ENCODE measurements at regions not wholly inside any gene's neighbourhood (a gene's known extent, or its start where the extent isn't known, plus 50 kb on each side); places are given as distances from the start of the nearest gene placed in this dataset.

DNA sequence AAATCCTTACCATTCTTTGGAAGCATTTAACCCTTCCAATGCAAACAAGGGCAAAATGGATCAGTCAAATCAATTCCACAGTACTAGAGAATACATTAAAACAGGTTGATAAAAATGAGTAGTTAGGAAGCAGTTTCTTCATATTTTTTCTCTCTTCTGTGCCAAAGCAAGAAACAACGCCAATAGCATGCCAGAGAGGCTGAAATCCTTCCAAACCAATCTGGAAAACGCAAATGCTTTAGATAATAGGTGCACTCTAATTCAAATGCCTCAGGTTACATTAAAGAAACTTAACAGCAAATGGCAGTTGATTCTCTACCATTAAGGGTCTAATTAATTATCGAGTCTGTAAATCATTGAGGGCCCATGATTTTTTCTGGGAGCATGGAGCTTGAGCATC lies 755.2 kb downstream of the C6orf118 start:
- H3K9me3 ChIP-seq = no peaks in the 10 kb centered on the region
- TF ChIP-seq, protein P1, sequence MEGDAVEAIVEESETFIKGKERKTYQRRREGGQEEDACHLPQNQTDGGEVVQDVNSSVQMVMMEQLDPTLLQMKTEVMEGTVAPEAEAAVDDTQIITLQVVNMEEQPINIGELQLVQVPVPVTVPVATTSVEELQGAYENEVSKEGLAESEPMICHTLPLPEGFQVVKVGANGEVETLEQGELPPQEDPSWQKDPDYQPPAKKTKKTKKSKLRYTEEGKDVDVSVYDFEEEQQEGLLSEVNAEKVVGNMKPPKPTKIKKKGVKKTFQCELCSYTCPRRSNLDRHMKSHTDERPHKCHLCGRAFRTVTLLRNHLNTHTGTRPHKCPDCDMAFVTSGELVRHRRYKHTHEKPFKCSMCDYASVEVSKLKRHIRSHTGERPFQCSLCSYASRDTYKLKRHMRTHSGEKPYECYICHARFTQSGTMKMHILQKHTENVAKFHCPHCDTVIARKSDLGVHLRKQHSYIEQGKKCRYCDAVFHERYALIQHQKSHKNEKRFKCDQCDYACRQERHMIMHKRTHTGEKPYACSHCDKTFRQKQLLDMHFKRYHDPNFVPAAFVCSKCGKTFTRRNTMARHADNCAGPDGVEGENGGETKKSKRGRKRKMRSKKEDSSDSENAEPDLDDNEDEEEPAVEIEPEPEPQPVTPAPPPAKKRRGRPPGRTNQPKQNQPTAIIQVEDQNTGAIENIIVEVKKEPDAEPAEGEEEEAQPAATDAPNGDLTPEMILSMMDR (IDR thresholded peaks at IDR 0.05) = no peak
- TF ChIP-seq EP300 (IDR thresholded peaks at IDR 0.05) (no peak), POLR2A (IDR thresholded peaks at IDR 0.05) (no peak), POLR2AphosphoS5 (IDR thresholded peaks at IDR 0.05) (no peak)
- no peak overlapping the region for H3K27ac ChIP-seq
- no peaks in the 10 kb centered on the region for H3K27me3 ChIP-seq
- no peak overlapping the region for H3K4me3 ChIP-seq
- WGBS, 2 donors (ENCODE audit: low coverage in 1 of 2) = 72 to 80% methylated on average over 2 to 3 of the region's 3 CpGs
- no peaks in the 10 kb centered on the region for H3K36me3 ChIP-seq
- no peak for ATAC-seq
- H3K4me1 ChIP-seq = no peaks in the 10 kb centered on the region

DNA sequence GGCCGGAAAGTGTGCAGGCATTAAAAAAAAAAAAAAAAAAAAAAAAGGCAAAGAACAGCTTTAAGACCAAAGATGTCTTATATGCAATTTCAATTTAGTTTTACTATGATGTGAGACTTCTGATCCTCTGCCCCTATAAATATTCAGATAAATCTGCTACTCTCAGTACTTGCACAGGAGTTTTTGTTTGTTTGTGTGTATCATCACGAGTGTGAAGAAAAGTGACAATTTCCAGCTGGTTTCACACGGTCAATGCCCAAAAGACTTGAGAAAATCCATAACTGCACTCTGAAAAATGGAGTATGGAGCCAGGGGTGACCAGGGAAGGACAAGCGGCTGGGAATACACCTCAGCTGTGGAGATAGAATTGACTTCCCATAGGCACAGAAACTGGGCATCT lies 757.7 kb downstream of the C6orf118 start:
- WGBS, 2 donors (ENCODE audit: low coverage in 1 of 2) = 51 to 61% methylated on average over 2 to 3 of the region's 4 CpGs
- Histone ChIP-seq H3K27ac (no peak overlapping the region), H3K27me3 (no peaks in the 10 kb centered on the region), H3K36me3 (no peaks in the 10 kb centered on the region), H3K4me3 (no peak overlapping the region), H3K4me1 (no peaks in the 10 kb centered on the region), H3K9me3 (no peaks in the 10 kb centered on the region)
- no peak for ATAC-seq
- no peak for TF ChIP-seq EP300 (IDR thresholded peaks at IDR 0.05)
- TF ChIP-seq POLR2A (IDR thresholded peaks at IDR 0.05) = no peak
- TF ChIP-seq, protein P1 (IDR thresholded peaks at IDR 0.05) = no peak
- TF ChIP-seq POLR2AphosphoS5 (IDR thresholded peaks at IDR 0.05) = no peak

DNA sequence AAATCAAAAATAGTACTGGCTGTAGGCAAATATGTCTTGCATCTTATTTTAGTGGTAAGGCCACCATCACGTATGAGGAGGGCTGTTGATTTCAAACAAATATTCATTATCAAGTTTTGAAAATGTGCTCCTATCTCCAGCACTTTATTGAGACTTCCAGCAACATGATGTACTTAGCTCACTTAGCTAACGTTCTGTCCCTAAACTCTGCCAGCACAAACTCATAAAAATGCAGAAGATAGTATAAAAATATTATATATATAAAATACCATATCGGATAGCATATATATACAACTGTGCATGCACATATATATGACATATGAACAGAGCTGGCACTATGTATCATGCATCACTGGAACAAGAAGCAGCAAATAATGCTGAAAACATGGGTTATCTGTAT lies 762.3 kb downstream of the C6orf118 start:
- 56 to 75% methylated on average over 3 of the region's 3 CpGs for WGBS, 2 donors (ENCODE audit: low coverage in 1 of 2)
- H3K4me1 ChIP-seq = no peaks in the 10 kb centered on the region
- H3K27me3 ChIP-seq = no peaks in the 10 kb centered on the region
- no peak overlapping the region for H3K27ac ChIP-seq
- H3K36me3 ChIP-seq = no peaks in the 10 kb centered on the region
- no peaks in the 10 kb centered on the region for H3K9me3 ChIP-seq
- TF ChIP-seq, protein P1 (IDR thresholded peaks at IDR 0.05) = no peak
- TF ChIP-seq EP300 (IDR thresholded peaks at IDR 0.05) = no peak
- no peak for TF ChIP-seq POLR2A (IDR thresholded peaks at IDR 0.05)
- no peak for TF ChIP-seq POLR2AphosphoS5 (IDR thresholded peaks at IDR 0.05)
- ATAC-seq = no peak
- no peak overlapping the region for H3K4me3 ChIP-seq

DNA sequence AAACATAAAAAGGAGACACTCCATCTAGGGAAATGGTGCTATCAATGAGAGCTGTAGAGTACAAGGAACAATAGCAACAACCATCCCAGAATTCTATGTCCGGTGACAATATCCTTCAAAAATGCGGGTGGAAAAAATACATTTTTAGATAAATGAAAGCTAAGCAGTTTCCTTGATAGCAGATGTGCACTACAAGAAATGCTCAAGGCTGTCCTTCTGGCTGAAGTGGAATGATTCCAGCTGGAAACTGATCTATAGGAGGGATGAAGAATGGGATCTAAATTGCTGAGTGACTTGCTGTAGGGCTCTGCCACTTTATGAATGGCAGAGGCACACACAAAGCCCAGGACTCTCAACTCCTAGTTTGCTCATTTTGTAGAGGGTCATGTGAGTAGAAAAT lies 763.1 kb downstream of the C6orf118 start:
- Histone ChIP-seq H3K4me3 (no peak overlapping the region), H3K4me1 (no peaks in the 10 kb centered on the region), H3K9me3 (no peaks in the 10 kb centered on the region), H3K27ac (no peak overlapping the region), H3K36me3 (no peaks in the 10 kb centered on the region), H3K27me3 (no peaks in the 10 kb centered on the region)
- WGBS, 2 donors (ENCODE audit: low coverage in 1 of 2) = 28 to 83% methylated on average over 2 of the region's 2 CpGs
- TF ChIP-seq POLR2AphosphoS5 (IDR thresholded peaks at IDR 0.05) (no peak), POLR2A (IDR thresholded peaks at IDR 0.05) (no peak), EP300 (IDR thresholded peaks at IDR 0.05) (no peak)
- TF ChIP-seq, protein P1 (IDR thresholded peaks at IDR 0.05) = no peak
- no peak for ATAC-seq

DNA sequence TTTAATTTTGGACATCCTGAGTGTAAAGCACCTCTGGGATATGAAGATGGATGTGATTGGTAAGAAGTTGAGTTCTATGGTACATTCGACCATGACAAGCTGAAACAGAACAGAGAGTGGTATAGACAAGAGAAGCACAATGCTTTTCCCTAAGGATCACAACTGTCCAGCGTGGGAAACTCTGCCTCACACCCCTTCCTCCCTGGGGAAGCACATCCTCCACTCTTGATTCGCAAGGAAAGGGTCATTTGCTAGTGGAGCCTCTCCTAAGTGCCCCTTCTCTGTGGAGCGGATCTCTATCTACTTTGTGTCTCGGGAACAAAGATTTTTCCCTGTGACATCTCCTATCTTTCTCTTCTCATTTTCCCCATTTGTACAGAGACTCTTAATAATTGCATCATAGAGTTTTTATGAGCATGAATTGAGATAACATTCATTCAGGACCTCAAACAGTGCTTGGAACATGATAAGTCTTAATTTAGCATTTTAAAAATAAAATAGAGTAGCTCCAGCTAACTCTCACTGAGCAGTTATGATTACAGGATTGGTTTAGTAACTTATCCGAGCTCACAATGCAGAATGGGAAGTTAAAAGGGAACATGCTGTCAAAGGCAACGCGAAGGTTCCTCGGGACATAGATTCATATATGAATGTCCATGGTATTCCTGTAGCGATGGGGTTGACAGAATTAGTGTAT lies 775.2 kb downstream of the C6orf118 start:
- ATAC-seq = no peak
- H3K27me3 ChIP-seq = no peaks in the 10 kb centered on the region
- WGBS, 2 donors (ENCODE audit: low coverage in 1 of 2) = 80 to 82% methylated on average over 9 to 10 of the region's 10 CpGs

More for the DNA sequence above, 775.2 kb downstream of the C6orf118 start:
- TF ChIP-seq POLR2A (IDR thresholded peaks at IDR 0.05) (no peak), POLR2AphosphoS5 (IDR thresholded peaks at IDR 0.05) (no peak), EP300 (IDR thresholded peaks at IDR 0.05) (no peak)
- TF ChIP-seq, protein P1 (IDR thresholded peaks at IDR 0.05) = no peak
- no peak overlapping the region for H3K27ac ChIP-seq
- no peak overlapping the region for H3K4me3 ChIP-seq
- no peaks in the 10 kb centered on the region for H3K36me3 ChIP-seq
- no peaks in the 10 kb centered on the region for H3K9me3 ChIP-seq
- H3K4me1 ChIP-seq = no peaks in the 10 kb centered on the region
